ENCODE measurements at regions not wholly inside any gene's neighbourhood (a gene's known extent, or its start where the extent isn't known, plus 50 kb on each side); places are given as distances from the start of the nearest gene placed in this dataset.

DNA sequence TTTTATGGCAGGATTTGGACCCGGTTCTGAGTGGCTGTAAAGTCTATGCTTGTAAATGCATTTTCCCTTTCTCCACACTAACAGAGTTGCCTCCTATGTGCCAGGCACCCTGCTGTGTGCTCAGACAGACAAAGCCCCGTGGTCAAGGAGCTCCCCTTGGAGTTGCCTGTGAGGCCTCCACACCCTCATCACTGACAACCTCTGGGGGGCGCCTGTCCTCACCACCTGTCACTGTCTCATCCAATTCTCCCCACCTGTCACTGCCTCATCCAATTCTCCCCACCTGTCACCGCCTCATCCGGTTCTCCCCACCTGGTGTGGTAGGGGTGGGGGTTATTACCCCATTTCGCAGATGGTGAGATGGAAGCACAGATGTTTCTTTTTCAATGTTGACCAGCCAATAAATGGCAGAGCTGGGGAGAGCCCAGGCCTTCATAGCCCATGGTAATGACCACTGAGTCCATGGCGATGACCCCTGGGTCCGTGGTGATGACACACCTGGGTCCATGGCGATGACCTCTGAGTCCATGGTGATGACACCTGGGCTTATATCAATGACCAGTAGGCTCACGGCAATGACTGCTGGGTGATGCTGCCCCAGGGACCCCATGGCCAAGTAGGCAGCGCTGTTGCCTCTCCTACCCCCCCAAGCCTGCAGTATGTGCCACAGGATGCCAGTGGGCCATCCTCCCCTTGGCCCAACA lies 150.1 kb downstream of the IRF8 start:
- Mint-ChIP-seq H3K4me1 (peaks cover 13% of the 10 kb centered on the region), H3K4me3 (no peak overlapping the region), H3K9me3 (no peaks in the 10 kb centered on the region), H3K27ac (no peak overlapping the region), H3K36me3 (no peaks in the 10 kb centered on the region), H3K27me3 (peaks cover 90% of the 10 kb centered on the region)
- ATAC-seq: no peak

DNA sequence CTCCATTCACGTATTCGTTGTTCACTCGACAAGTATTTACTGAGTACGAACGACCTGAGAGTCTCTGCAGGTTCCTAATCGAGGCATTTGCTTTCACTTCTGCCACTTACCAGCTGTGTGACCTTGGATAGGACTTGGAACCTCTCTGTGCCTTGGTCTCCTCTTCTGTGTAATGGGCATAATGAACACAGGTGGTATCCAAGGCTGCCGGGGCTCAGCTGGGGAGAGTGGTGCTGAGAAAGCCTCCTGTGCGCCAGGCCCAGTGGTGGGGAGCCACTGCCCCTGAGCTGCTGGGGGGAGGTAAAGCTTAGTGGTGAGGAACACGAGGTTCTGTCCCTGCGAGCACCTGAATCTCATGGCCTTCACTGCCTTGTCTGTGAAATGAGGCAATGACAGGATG lies 150.7 kb downstream of the IRF8 start:
- H3K9me3 Mint-ChIP-seq: no peaks in the 10 kb centered on the region
- H3K36me3 Mint-ChIP-seq: no peaks in the 10 kb centered on the region
- no peak overlapping the region for H3K4me3 Mint-ChIP-seq
- peaks cover 87% of the 10 kb centered on the region for H3K27me3 Mint-ChIP-seq
- peaks cover 8% of the 10 kb centered on the region for H3K4me1 Mint-ChIP-seq
- no peak for ATAC-seq
- no peak overlapping the region for H3K27ac Mint-ChIP-seq

DNA sequence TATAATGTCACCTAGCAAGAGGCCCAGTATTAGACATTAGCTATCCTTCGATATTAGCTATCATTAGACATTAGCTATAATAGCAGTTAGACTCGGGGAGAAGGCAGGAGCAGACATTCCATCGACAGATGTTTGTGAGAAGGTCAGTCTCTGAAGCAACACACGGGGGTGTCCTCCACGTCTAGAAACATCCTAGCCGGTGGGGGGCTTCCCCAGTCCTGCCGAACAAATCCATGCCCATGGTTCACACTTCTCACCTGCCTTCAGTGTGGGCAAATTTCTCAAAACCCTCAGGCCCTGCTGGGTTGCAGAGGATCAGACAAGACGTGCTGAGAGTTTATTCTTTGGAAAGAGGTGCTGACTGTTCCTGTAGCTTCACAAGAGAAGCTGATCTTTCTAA lies 151.1 kb downstream of the IRF8 start:
- Mint-ChIP-seq H3K27ac (no peak overlapping the region), H3K4me1 (peaks cover 4% of the 10 kb centered on the region), H3K27me3 (peaks cover 85% of the 10 kb centered on the region), H3K36me3 (no peaks in the 10 kb centered on the region), H3K4me3 (no peak overlapping the region), H3K9me3 (no peaks in the 10 kb centered on the region)
- no peak for ATAC-seq

DNA sequence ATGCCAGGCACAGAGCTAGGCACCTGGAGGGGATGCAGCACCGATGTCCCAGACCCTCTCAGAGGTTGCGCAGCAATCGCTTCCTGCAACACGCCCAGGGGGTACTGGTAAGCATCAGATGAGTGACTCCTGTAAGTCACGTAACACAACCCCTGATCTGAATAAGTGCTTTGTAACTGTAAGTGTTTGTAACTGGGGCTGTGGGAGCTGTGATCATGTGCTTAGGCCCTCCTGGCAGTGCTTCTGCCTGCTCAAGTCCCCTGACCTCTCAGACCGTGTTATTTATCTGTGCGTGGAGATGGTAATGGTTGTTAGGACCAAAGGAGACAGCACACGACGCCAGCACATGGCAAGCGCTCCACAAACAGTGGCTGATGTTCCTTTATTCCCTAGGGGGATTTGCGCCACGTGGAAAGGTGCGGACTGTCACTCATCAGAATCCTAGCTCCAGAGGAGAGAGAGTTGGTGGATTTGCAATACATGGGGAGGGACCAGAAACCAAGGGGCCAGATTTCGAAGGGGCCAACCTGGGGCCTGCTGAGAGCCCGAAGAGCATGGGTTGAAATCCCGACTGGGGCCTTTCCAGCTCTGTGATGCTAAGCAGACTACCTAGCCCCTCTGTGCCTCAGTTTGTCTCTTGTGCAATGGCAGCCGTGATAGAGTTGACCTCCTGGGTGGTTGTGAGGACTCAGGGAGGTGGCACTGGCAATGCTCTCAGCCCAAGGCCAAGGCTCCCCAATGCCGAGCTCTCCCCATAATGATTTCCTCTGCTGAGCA lies 151.8 kb downstream of the IRF8 start:
- H3K9me3 Mint-ChIP-seq: no peaks in the 10 kb centered on the region
- peaks cover 84% of the 10 kb centered on the region for H3K27me3 Mint-ChIP-seq
- H3K36me3 Mint-ChIP-seq: no peaks in the 10 kb centered on the region
- no peak for ATAC-seq
- H3K4me1 Mint-ChIP-seq: no peaks in the 10 kb centered on the region
- no peak overlapping the region for H3K4me3 Mint-ChIP-seq
- H3K27ac Mint-ChIP-seq: no peak overlapping the region

DNA sequence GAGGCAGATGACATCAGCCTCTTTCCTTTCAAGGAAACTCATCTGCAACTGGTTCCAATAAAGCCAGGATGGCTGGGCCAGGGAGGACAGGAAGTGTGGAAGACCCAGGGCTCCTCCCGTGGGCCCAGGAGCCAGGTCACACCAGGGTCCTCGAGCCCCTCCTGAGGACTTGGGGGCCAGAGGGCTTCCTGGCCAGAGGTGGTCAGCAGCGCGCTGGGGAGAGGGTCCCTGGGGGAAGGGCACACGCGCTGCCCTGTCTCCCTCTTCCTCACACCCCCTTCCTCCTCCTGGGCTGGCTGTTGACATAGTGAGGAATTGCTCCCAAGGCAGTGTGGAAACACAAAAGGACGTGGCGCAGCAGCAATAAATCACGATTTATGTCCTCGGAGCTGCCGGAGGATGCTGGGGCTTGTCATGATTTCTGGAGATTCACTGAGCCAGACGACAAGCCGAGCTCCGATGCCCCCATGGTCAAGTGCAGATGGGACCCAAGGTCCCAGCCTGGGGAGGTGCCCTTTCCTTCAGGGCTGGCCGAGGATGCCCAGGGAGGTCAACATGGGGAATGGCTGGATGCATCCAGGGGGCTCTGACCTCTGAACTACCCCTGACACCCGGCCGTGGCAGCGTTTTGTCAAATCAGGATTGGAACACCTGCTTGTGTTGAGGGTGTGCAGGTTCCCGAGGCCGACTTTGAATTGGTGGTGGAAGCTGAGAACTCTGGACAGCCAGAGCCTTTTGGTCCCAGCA lies 152.6 kb downstream of the IRF8 start:
- no peaks in the 10 kb centered on the region for H3K36me3 Mint-ChIP-seq
- no peak for ATAC-seq
- no peaks in the 10 kb centered on the region for H3K4me1 Mint-ChIP-seq
- H3K4me3 Mint-ChIP-seq: no peak overlapping the region
- peaks cover 77% of the 10 kb centered on the region for H3K27me3 Mint-ChIP-seq
- no peak overlapping the region for H3K27ac Mint-ChIP-seq
- H3K9me3 Mint-ChIP-seq: no peaks in the 10 kb centered on the region

DNA sequence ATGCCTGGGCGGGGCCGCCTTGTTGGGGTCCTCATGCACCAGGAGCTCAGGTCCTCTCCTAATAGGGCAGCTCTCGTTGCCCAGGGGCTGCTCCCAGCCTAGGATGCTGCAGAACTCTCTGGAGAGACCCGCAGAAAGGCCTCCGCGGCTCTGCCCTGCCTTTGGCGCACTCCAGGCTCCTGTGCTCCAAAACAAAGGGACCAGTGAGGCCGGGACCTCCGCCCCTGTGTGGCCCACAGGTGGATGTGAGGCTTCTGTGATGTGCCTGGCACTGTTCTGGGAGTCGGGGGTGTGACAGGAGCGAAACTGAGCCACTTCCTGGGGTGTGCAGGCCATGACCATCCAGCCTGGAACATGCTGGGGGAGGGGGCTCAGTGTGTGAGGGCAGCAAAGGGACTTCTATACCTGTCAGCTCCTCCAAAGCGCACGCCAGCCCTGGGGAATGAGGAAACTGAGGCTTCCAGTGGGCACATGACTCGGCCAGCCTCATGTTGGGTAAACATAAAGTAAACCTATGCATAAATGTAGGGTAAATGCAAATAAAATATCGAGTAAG lies 153.2 kb downstream of the IRF8 start:
- Mint-ChIP-seq H3K4me3 (no peak overlapping the region), H3K36me3 (no peaks in the 10 kb centered on the region), H3K9me3 (no peaks in the 10 kb centered on the region), H3K4me1 (no peaks in the 10 kb centered on the region), H3K27ac (no peak overlapping the region), H3K27me3 (peaks cover 70% of the 10 kb centered on the region)
- ATAC-seq: no peak

DNA sequence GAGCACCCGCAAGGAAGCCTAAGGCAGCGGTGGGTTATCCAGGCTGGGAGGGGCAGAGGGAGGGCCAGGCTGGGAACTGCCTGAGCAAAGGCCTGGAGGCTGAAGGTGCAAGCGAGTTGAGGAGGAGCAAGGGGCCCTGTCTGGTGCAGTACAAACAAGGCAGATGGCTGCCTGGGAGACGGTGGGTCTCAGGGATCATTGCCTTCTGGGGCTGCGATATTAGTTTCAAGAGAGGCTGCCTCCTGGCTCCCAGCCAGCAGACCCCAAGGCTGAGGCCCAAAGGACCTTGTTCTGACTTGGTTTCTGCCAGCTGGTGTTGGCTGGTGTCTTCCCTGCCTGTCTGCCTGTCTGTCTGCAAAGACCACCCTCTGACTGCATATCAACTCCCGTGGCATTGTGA lies 154.0 kb downstream of the IRF8 start:
- Mint-ChIP-seq H3K4me1 (no peaks in the 10 kb centered on the region), H3K27me3 (peaks cover 63% of the 10 kb centered on the region), H3K36me3 (no peaks in the 10 kb centered on the region), H3K9me3 (no peaks in the 10 kb centered on the region), H3K27ac (no peak overlapping the region), H3K4me3 (no peak overlapping the region)
- ATAC-seq: no peak

DNA sequence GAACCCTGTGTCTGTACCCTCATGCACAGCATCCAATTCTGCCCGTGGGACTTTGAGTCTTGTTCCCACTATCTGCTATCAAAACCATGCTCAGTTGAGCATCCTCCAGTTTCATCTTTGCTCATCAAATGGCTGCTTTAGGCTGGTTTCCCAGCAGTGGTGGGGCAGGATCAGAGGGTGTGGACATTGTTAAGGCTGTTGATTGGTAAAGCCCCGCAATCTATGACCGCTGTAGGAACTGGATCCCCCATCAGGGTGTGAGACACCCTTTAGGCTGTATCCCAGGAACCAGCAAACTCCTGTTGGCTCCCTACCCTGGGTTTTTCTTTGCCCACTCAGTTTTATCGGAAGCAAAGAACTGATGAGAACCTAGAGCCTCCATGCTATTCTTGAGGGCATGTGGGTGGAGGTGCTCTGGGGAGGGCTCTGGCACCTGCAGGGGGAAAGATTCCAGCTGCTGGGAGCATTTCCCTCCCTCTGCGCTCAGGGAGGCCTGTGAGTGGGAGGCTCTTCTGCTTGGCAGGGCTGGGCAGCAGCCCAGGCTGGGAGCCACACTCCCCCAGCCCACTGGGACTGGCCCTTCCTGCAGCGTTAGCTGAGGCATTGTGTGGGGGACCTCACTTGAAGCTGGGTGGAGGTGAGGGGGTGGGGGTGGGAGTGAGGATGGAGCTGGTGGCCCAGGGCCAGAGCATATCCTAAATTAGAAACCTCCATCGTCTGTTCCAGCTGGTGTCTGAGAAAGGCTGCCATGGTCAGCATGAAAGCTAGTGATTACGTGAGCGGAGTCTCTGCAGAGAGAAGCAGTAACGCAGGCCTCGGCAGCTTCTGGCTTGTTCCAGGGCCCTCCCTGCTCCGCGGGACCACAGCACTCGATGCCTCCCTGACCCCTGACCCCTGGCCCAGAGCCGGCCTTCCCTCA lies 160.6 kb downstream of the IRF8 start:
- H3K4me3 Mint-ChIP-seq: no peak overlapping the region
- H3K27ac Mint-ChIP-seq: no peak overlapping the region
- peaks cover 35% of the 10 kb centered on the region for H3K27me3 Mint-ChIP-seq
- no peak for ATAC-seq
- no peaks in the 10 kb centered on the region for H3K4me1 Mint-ChIP-seq
- no peaks in the 10 kb centered on the region for H3K9me3 Mint-ChIP-seq
- no peaks in the 10 kb centered on the region for H3K36me3 Mint-ChIP-seq

DNA sequence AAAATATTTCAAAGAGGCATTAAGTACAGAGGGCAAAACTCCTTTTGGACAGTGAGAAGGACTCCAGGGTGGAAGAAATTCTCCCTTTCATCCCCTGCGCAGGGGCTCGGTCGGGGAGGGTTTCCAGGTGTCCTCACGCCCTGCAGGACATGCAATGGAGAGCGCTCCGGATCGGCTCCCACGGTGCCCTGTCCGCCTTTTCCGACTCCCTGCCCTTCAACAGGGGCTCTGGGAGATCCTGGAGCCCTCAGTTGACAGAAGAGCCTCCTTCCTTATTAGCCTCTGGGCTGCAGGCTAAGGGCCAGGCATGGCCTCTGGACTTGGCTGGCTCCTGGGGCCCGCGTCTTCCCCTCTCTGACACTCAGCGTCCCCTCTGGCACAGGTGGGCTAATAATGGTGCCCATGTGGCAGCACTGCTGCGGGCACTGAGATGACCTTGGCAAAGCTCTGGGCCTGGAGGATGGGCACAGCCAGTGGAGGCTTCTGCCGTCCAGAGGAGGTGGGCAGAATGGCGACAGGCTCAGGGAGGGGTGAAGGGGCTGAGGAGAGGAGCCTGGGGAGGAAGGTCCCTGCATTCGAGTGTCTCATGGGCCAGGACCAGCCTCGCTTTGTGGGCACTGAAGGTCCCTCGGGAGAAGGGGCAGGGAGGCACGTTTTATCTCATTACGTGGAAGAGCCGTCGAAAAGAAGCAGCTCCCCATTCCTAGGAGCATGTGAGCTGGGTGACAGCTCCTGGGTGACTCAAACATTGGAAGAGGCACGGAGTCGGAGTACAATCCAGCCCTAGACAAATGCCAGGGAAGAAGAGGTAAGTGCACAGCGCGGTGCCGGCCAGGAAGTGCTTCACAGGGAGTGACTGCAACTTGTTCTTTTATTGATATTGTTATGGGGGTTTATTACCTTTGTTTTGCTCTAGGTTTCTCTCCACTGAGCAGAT lies 161.7 kb downstream of the IRF8 start:
- Mint-ChIP-seq H3K4me1 (no peaks in the 10 kb centered on the region), H3K27ac (no peak overlapping the region), H3K36me3 (no peaks in the 10 kb centered on the region), H3K4me3 (no peak overlapping the region), H3K9me3 (no peaks in the 10 kb centered on the region), H3K27me3 (peaks cover 40% of the 10 kb centered on the region)
- ATAC-seq: no peak

DNA sequence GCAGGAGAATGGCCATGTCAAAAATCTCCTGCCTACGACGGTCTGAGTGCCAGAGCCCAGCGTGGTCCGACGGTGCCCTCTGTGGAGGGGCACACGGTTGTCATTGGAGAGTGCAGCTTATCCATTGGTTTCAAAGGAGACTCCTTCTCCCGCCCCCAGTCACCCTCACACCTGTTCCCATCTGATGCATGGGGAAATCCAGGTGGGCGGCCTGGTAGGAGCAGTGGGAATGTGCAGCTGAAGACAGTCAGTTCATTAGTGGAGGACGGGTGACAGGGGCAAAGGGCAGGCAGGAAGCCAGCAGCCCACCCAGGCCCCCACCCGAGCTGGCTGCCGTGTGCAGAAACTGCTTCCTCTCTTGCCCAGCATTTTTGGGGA lies 162.3 kb downstream of the IRF8 start:
- Mint-ChIP-seq H3K36me3 (no peaks in the 10 kb centered on the region), H3K27me3 (peaks cover 44% of the 10 kb centered on the region), H3K27ac (no peak overlapping the region), H3K4me1 (no peaks in the 10 kb centered on the region), H3K9me3 (no peaks in the 10 kb centered on the region), H3K4me3 (no peak overlapping the region)
- no peak for ATAC-seq

DNA sequence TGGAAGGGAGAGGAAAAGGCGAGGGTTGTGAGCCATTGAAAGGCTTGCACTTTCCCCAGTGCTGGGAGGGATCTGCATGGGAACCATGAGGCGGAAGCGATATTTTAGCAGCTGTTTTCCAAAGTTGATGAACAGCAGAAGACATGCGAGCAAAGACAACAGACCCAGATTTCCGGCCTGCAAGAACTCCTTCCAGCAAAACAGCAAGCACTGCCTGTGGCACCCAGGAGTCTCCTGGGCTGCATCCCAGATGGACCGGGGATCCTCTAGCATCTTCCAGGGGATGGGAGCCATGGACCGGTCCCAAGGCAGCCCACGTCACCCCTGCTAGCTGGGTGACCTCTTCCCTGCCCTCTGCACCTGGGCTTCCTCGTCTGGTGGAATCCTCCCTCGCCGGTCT lies 162.8 kb downstream of the IRF8 start:
- Mint-ChIP-seq H3K4me3 (no peak overlapping the region), H3K27me3 (peaks cover 49% of the 10 kb centered on the region), H3K4me1 (no peaks in the 10 kb centered on the region), H3K27ac (no peak overlapping the region), H3K9me3 (no peaks in the 10 kb centered on the region), H3K36me3 (no peaks in the 10 kb centered on the region)
- ATAC-seq: no peak

DNA sequence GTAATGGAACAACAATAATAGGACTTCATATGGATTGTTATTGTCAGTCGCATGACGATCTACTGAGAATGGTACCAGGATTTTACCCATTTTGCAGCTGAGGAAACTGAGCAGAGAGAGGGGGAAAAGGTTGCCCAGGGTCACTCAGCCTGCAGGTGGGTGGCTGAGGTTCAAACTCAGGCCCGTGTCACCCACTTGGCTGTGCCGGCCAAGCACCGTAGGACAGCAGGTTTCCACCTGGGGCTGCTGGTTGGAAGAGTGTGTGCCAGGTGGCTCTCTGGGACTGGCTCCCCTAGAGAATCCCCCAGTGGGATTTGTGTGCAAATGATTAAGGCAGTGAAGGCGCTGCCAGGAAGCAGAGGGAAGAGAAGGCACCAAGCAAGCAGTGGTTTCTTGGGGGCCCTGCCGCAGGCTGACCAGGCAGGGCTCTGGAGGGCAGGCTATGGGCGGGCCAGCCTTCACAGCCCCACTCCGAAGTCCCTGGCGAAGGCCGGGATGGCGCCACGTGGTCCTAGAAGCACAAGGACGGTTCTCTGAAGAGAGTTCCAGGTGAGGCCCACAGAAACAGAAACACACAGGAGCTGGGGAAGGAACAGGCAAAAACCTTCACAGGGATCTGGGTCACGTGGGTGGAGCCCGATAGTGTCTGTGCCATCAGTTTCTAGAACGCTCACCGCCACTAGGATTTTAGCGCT lies 163.5 kb downstream of the IRF8 start:
- Mint-ChIP-seq H3K9me3 (no peaks in the 10 kb centered on the region), H3K4me3 (no peak overlapping the region), H3K27ac (no peak overlapping the region), H3K36me3 (no peaks in the 10 kb centered on the region), H3K27me3 (peaks cover 56% of the 10 kb centered on the region), H3K4me1 (no peaks in the 10 kb centered on the region)
- ATAC-seq: no peak

DNA sequence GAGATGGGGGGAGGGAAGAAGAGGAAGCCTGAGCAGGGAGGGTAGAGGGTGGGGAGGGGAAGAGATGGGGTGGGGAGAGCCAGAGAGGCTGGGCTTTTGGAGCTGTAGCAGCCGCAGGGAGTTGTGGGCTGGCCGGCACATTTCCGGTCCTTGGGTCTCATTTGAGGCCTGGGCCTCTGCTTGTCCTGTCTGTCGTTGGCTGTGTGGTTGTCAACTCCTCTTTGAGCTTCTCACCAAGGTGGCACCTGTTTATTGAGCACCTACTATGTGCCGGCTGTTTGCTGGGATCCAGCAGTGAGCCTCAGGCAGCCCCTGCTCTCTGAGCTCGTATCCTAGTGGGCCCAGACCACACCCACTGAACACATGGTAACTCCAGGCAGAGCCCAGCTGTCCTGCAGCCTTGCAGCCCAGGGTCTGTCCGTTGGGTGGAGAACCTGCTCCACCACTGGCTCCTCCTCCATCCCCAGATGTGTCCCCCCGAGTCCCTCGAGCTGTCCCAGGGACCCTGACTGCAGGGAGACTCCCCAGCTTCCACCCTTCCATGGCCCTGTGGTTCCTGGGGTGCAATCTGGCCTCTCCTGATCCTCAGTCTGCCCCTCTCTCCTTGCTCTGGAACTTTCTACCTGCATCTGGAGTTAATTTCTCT lies 164.9 kb downstream of the IRF8 start:
- no peaks in the 10 kb centered on the region for H3K36me3 Mint-ChIP-seq
- H3K4me3 Mint-ChIP-seq: no peak overlapping the region
- no peaks in the 10 kb centered on the region for H3K4me1 Mint-ChIP-seq
- ATAC-seq: no peak
- no peaks in the 10 kb centered on the region for H3K9me3 Mint-ChIP-seq
- peaks cover 69% of the 10 kb centered on the region for H3K27me3 Mint-ChIP-seq
- H3K27ac Mint-ChIP-seq: no peak overlapping the region

All from stimulated activated memory B cell treated with anti-CD40 and anti-IgM and Interleukin-4, amounts not matched to agents 10 μg/mL and 1 μg/mL and 100 μg/mL, for 72 hours (primary cell).